OCI-M2 (cell line): ENCODE measurements at regions not wholly inside any gene's neighbourhood (a gene's known extent, or its start where the extent isn't known, plus 50 kb on each side); places are given as distances from the start of the nearest gene placed in this dataset.
"Not testable (repeated sequence)": the region's sequence is repeated elsewhere in the genome, so short reads cannot be mapped to it uniquely, and the experiment has no call there.

Experiments used
- DNase-seq: peaks from one replicate; lab custom pipeline; 2025; ENCODE audit not compliant: unreplicated experiment; lab: John Stamatoyannopoulos, UW

DNA sequence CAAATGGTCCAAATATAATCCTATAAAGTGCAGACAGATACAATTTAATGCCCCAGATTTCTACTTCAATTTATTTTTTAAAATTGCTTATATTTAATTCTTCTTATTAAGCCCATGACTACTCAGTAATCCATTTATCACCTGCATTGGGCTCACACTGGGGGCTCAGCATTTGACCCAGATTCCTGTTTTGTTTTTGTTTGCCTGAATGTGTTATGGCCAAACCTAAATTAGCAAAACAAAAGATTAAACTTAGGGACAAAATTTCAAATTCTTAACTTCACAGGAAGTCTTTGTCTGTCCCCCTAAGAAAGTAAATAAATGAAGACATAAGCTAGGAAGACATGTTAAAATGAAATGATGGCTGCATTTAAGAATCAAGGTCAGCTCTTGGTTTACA is 322.3 kb downstream of the RMST start:
- no peak for DNase-seq

DNA sequence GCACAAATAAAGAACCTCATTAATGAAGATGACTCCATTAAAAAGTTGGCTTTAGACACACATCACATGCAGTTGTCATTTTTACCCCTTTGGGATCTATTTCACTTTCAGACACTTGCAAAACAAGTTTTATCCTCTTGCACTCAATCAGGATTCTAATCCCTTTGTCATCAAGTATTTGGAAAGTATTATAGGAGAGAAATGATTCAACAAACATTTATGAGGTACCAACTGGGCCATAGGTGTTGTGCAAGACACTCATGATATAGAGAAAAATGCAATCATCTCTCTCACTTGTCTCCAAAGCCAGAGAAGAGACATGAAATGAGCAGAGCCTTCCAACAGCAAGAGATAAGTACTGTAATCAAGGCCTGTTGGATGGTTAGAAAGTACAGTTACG is 327.7 kb downstream of the RMST start:
- DNase-seq = no peak

DNA sequence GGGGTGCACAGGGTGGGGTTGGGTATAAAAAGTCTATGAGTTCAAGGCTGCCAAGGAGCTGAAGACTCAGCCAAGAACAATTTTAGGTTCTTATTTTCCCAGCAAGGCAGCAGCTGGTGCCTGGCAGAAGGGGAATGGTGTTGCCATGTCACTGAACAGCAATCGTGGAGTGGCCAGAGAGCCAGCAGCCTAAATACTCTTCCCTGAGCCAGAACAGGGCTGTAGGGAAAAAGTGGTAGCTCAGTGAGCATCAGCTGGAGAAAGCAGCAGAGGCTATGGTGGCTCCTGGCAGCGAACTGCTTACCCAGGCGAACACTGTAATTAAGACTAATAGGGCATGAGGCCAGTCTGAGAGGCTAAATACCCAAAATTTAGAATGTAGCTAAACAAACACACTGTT is 334.9 kb downstream of the RMST start:
- no peak for DNase-seq

- no peak for DNase-seq
Measured at GRCh38 chr12:97800561-97800960, 338.0 kb downstream of the RMST start.

DNA sequence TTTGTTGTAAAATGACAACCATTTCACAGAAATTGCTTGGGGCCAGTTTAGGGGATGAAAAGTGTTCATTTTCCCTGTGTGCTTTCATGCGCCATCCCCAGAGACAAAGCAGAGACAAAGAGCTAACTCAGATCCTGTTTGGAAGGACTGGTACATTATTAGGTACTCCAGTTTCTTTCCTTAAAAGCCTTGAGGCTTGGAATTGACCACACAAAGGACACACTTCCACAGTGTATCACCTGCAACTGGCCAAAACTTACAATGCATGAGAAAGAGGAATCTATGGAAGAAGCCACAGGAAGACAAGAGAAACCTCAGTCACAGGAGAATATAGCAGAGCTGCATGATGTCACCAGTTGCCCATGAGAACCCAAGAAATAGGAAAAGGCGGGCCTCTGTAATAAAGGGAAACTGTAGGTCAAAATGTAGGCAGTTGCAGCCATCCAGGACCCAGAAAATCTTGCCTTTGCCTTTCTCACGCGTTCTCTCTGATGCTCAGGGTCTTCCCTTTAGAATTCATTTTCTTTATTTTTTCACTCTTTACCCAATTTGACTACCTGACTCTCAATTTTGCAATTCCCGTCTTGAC is 339.0 kb downstream of the RMST start:
- no peak for DNase-seq

- no peak for DNase-seq
Measured at GRCh38 chr12:97805146-97805545, 342.5 kb downstream of the RMST start.

GRCh38 chr12:97813301-97813700 is 350.7 kb downstream of the RMST start:
- no peak for DNase-seq

DNA sequence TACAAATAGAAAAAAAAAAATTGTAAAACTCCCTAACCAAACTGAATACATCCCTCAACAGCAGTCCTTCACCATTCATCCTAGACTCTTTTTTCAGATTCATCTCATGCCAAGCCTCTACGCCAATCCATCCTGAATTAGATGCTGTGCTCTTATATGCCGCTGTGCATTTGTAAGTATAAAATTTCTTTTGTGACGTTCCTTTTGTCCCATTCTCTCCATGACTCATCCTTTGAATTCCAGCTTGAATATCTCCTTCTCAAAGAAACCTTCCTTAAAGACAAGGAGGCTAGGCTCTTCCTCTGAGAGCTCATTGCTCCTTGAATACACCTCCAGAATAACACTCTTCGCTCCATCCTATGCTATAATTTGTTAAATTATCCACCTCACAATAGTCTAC is 359.2 kb downstream of the RMST start:
- no peak for DNase-seq

GRCh38 chr12:97835541-97835940 is 372.9 kb downstream of the RMST start:
- no peak for DNase-seq

DNA sequence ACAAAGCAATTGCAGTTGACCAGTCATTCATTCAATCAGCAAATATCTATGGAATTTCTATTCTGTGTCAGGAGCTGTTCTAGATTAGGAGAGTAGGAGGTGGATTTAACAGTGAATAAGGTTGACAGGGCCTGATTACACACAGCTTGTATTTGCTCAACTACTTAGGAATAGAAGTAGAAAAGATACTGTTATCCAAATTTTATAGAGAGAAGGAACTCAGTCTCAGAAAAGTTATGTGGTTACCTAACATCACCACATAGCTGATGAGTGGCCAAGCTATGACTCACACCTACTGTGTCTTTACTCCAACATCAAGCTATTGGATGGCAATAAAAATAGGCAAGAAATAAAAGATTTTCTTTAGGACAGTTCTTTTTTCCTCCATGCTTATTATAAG is 374.8 kb downstream of the RMST start:
- no peak for DNase-seq

- no peak for DNase-seq
Measured at GRCh38 chr12:97848051-97848450, 385.4 kb downstream of the RMST start.

GRCh38 chr12:97854477-97854876 is 391.9 kb downstream of the RMST start:
- DNase-seq = no peak

GRCh38 chr12:97862072-97862471 is 399.5 kb downstream of the RMST start:
- no peak for DNase-seq

- no peak for DNase-seq
Measured at GRCh38 chr12:97875064-97875463, 412.5 kb downstream of the RMST start.

- DNase-seq = no peak
Measured at GRCh38 chr12:97876780-97877179, 414.2 kb downstream of the RMST start.

GRCh38 chr12:97877404-97877803 is 414.8 kb downstream of the RMST start:
- no peak for DNase-seq

DNA sequence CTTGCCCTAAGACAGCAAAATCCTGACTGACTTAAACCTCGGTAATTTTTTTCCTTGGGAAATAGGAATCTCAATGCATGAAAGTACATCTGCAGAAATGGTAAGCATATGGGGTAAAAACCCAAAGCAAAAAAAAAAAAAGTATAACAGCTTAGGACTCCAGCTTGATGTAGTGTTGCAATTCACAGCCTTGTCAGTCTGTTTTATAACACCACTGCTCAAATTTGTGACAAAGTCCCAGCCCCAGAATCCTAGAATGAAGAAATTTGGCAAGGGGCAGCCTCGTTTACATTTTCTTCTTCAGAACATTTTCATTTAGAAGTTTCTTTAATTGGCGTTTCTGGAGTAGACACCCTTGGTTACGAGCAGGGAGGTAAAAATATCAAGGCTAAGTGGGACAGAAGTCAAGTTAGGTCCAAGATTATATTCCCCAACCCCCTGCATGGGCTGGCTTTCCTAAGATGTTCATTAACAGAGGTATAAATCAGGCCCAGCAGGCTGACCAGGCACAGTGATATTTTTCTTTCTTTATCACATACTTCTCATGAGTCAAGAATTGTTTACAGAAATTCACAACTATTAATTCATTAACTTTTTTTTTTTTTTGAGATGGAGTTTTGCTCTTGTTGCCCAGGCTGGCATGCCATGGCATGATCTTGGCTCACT is 424.0 kb downstream of the RMST start:
- DNase-seq = no peak

GRCh38 chr12:97897881-97898280 is 435.3 kb downstream of the RMST start:
- DNase-seq = not testable (repeated sequence)

GRCh38 chr12:97899529-97899928 is 436.9 kb downstream of the RMST start:
- DNase-seq = no peak

GRCh38 chr12:97899956-97900355 is 437.4 kb downstream of the RMST start:
- no peak for DNase-seq

DNA sequence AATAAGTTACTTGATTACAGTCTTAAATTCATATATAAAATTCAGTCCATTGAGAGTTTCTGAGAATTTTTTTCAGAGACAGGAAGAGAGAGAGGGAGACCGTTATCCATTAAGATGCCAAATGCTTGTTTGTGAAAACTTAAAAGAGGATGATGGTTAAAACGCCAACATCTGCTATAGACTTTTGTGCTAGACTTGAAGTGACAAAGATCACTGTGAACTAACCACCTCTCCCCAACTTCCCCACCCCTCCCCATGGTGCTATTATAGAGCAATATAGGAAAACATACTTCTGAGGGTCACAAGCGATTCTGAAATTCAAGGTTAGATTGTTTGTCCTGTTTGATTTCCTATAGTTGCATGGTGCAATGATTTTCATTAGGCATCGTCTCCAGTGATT is 440.8 kb downstream of the RMST start:
- no peak for DNase-seq

- no peak for DNase-seq
Measured at GRCh38 chr12:97907504-97907903, 444.9 kb downstream of the RMST start.

DNA sequence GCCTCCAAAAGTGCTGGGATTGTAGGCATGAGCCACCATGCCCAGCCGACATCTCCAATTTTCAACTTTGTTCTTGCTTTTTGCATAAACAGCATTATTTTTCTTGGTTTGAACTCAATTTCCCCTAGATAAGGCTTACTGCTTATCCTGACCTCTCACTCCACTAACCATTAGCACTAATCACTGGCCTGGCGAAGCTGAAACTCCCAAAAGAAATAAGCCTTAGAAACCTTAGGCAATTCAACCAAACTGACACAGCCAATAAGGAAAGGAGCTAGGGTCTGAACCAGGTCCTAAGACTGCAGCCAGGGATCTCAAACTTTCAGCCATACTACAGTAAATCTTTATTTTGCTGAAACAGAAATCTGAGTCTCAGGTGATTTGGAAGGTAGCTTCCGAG is 448.0 kb downstream of the RMST start:
- no peak for DNase-seq
